ENCODE measurements at regions not wholly inside any gene's neighbourhood (a gene's known extent, or its start where the extent isn't known, plus 50 kb on each side); places are given as distances from the start of the nearest gene placed in this dataset.

DNA sequence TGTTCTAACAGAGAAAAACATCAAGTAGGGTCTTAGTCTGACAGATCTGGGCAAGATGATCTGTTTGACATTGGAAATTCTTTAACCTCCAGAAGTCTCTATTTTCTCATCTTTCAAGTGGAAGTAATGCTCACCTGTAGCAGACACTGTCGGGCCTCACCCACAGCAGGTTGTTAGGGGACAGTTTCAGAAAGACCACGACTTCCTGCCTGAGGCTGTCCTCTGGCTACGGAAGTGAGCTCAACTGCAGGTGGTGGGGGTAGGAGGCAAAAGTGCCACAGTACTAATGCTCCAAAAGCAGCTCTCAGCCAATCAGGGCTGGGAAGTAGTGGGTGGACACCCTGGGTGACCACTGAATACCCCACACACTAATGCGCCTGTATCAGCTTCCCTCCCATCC lies 111.4 kb upstream of the TOPAZ1 start:
- no peaks in the 10 kb centered on the region for H3K36me3 ChIP-seq (ENCODE audit: insufficient read depth, low read length)
- H3F3A ChIP-seq (ENCODE audit: insufficient read depth, low read length): no peaks in the 10 kb centered on the region
- H3K4me2 ChIP-seq (ENCODE audit: low read length): no peak overlapping the region
- H3K9me2 ChIP-seq (ENCODE audit: low read depth, low read length): no peaks in the 10 kb centered on the region
- H3K4me1 ChIP-seq (ENCODE audit: insufficient read depth, low read length, severe bottlenecking): no peaks in the 10 kb centered on the region
- no peaks in the 10 kb centered on the region; the same call in 1 of the 2 replicates for H3K27me3 ChIP-seq (ENCODE audit: insufficient read depth, low read length)
- TF ChIP-seq CTCF (IDR thresholded peaks at IDR 0.05; ENCODE audit: low read length) (no peak), EZH2 (IDR thresholded peaks at IDR 0.05; ENCODE audit: borderline replicate concordance, low read length) (no peak)
- H3K4me3 ChIP-seq (ENCODE audit: low read depth, low read length, poor library complexity, severe bottlenecking): no peak overlapping the region
- no peak overlapping the region for H3K9ac ChIP-seq (ENCODE audit: low read length)
- H3K27ac ChIP-seq (ENCODE audit: low read depth, low read length, poor library complexity, severe bottlenecking): no peak overlapping the region
- H2AFZ ChIP-seq (ENCODE audit: low read length): no peak overlapping the region
- H3K79me2 ChIP-seq (ENCODE audit: insufficient read depth, low read length): no peaks in the 10 kb centered on the region
- no peaks in the 10 kb centered on the region for H3K9me3 ChIP-seq (ENCODE audit: low read length)
- no peaks in the 10 kb centered on the region for H4K20me1 ChIP-seq (ENCODE audit: insufficient read depth, low read length)

DNA sequence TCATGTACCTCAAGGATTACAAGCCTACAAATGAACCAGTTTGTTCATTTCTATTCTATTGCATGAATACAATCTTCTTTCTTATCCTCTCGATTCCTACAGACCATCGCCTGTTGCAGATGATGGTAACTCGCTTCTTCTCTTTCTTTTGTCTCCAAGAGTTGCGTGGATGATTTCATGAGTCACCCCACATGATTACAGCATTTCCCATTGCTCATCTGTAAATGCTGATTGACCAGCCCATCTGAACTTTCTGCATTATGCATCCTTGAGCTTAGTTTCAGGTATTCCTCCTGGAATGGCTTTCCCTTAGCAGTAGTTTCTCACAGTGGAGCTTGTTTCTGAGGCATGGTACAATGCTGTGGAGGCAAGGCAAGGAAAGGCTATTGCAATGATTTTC lies 109.6 kb upstream of the TOPAZ1 start:
- no peaks in the 10 kb centered on the region for H3K9me2 ChIP-seq (ENCODE audit: low read depth, low read length)

GRCh38 chr3:44132593-44132992 lies 109.1 kb upstream of the TOPAZ1 start:
- no peak overlapping the region for H3K4me2 ChIP-seq (ENCODE audit: low read length)
- H3K9me2 ChIP-seq (ENCODE audit: low read depth, low read length): no peaks in the 10 kb centered on the region
- H3K27ac ChIP-seq (ENCODE audit: low read depth, low read length, poor library complexity, severe bottlenecking): no peak overlapping the region
- no peaks in the 10 kb centered on the region for H3K4me1 ChIP-seq (ENCODE audit: insufficient read depth, low read length, severe bottlenecking)
- H3F3A ChIP-seq (ENCODE audit: insufficient read depth, low read length): no peaks in the 10 kb centered on the region
- no peak overlapping the region for H3K4me3 ChIP-seq (ENCODE audit: low read depth, low read length, poor library complexity, severe bottlenecking)
- TF ChIP-seq EZH2 (IDR thresholded peaks at IDR 0.05; ENCODE audit: borderline replicate concordance, low read length) (no peak), CTCF (IDR thresholded peaks at IDR 0.05; ENCODE audit: low read length) (no peak)
- no peak overlapping the region for H2AFZ ChIP-seq (ENCODE audit: low read length)
- no peaks in the 10 kb centered on the region for H4K20me1 ChIP-seq (ENCODE audit: insufficient read depth, low read length)
- H3K36me3 ChIP-seq (ENCODE audit: insufficient read depth, low read length): no peaks in the 10 kb centered on the region
- no peak overlapping the region for H3K9ac ChIP-seq (ENCODE audit: low read length)
- no peaks in the 10 kb centered on the region for H3K79me2 ChIP-seq (ENCODE audit: insufficient read depth, low read length)
- no peaks in the 10 kb centered on the region for H3K9me3 ChIP-seq (ENCODE audit: low read length)
- no peaks in the 10 kb centered on the region for H3K27me3 ChIP-seq (ENCODE audit: insufficient read depth, low read length)

More for the DNA sequence above, 109.6 kb upstream of the TOPAZ1 start:
- H3K36me3 ChIP-seq (ENCODE audit: insufficient read depth, low read length): no peaks in the 10 kb centered on the region
- no peak overlapping the region for H3K9ac ChIP-seq (ENCODE audit: low read length)
- H3K27ac ChIP-seq (ENCODE audit: low read depth, low read length, poor library complexity, severe bottlenecking): no peak overlapping the region
- no peaks in the 10 kb centered on the region for H4K20me1 ChIP-seq (ENCODE audit: insufficient read depth, low read length)
- H3K4me2 ChIP-seq (ENCODE audit: low read length): no peak overlapping the region
- no peaks in the 10 kb centered on the region for H3K79me2 ChIP-seq (ENCODE audit: insufficient read depth, low read length)
- no peaks in the 10 kb centered on the region for H3K4me1 ChIP-seq (ENCODE audit: insufficient read depth, low read length, severe bottlenecking)
- H3K27me3 ChIP-seq (ENCODE audit: insufficient read depth, low read length): no peaks in the 10 kb centered on the region
- H2AFZ ChIP-seq (ENCODE audit: low read length): no peak overlapping the region
- TF ChIP-seq CTCF (IDR thresholded peaks at IDR 0.05; ENCODE audit: low read length) (no peak), EZH2 (IDR thresholded peaks at IDR 0.05; ENCODE audit: borderline replicate concordance, low read length) (no peak)
- H3F3A ChIP-seq (ENCODE audit: insufficient read depth, low read length): no peaks in the 10 kb centered on the region
- no peak overlapping the region for H3K4me3 ChIP-seq (ENCODE audit: low read depth, low read length, poor library complexity, severe bottlenecking)
- H3K9me3 ChIP-seq (ENCODE audit: low read length): no peaks in the 10 kb centered on the region
